Urinary bladder (tissue), 3 donors: ENCODE measurements at regions not wholly inside any gene's neighbourhood (a gene's known extent, or its start where the extent isn't known, plus 50 kb on each side); places are given as distances from the start of the nearest gene placed in this dataset.

ENCODE experiments used
- DNase-seq: peaks from one replicate; pipeline ENCODE4 v3.0.0-alpha.2; 2015; ENCODE audit errors: extremely low spot score
- H3K27ac ChIP-seq: one replicate; pipeline ENCODE4 v1.5.1; 2013; ENCODE audit warnings: low read depth, mild to moderate bottlenecking, moderate library complexity
- H3K36me3 ChIP-seq: one replicate; pipeline ENCODE4 v1.6.1; 2013; ENCODE audit warnings: mild to moderate bottlenecking, moderate library complexity; ENCODE audit not compliant: insufficient read depth
- H3K4me1 ChIP-seq: one replicate; pipeline ENCODE4 v1.6.1; 2013; ENCODE audit warnings: mild to moderate bottlenecking, moderate library complexity; ENCODE audit not compliant: insufficient read depth
- H3K4me3 ChIP-seq: one replicate; pipeline ENCODE4 v1.5.1; 2013; ENCODE audit warnings: low read depth, low read length
- WGBS: extraction: QIAGEN DNeasy Blood & Tissue Kit; methylation state at CpG from one replicate; pipeline ENCODE4 v1.1.7; 2013; 5-methylcytosine and 5-hydroxymethylcytosine counted together
- donor health status: healthy with polysubstance abuse.
- donor health status: healthy.

- 53% methylated on average over 5 of the region's 5 CpGs for WGBS
- Histone ChIP-seq H3K4me1 (no peaks in the 10 kb centered on the region), H3K36me3 (no peaks in the 10 kb centered on the region), H3K4me3 (no peak overlapping the region), H3K27ac (no peak overlapping the region)
- DNase-seq: no peak
These were observed 84.7 kb upstream of the ADGRF1 start for GRCh38 chr6:47126647-47127391.

- no peak for DNase-seq
- Histone ChIP-seq H3K4me1 (no peaks in the 10 kb centered on the region), H3K4me3 (no peak overlapping the region), H3K27ac (no peak overlapping the region), H3K36me3 (no peaks in the 10 kb centered on the region)
These were observed 76.5 kb upstream of the ADGRF1 start for GRCh38 chr6:47118611-47119010.

GRCh38 chr6:47117314-47117713 is 75.2 kb upstream of the ADGRF1 start:
- WGBS: 88% methylated on average over 5 of the region's 5 CpGs
- Histone ChIP-seq H3K4me3 (no peak overlapping the region), H3K27ac (no peak overlapping the region), H3K36me3 (no peaks in the 10 kb centered on the region), H3K4me1 (no peaks in the 10 kb centered on the region)
- DNase-seq: no peak

GRCh38 chr6:47116606-47117005 is 74.5 kb upstream of the ADGRF1 start:
- H3K27ac ChIP-seq: no peak overlapping the region
- no peaks in the 10 kb centered on the region for H3K36me3 ChIP-seq
- WGBS: 95% methylated on average over 6 of the region's 6 CpGs
- DNase-seq: no peak
- H3K4me3 ChIP-seq: no peak overlapping the region
- no peaks in the 10 kb centered on the region for H3K4me1 ChIP-seq

- H3K4me1 ChIP-seq: no peaks in the 10 kb centered on the region
- no peak for DNase-seq
- WGBS: 87% methylated on average over 2 of the region's 2 CpGs
- no peak overlapping the region for H3K4me3 ChIP-seq
- no peak overlapping the region for H3K27ac ChIP-seq
- no peaks in the 10 kb centered on the region for H3K36me3 ChIP-seq
These were observed 74.0 kb upstream of the ADGRF1 start for GRCh38 chr6:47116086-47116485.

- WGBS: 93% methylated on average over 4 of the region's 4 CpGs
These were observed 72.3 kb upstream of the ADGRF1 start for GRCh38 chr6:47114460-47114859.

GRCh38 chr6:47112317-47112716 is 70.2 kb upstream of the ADGRF1 start:
- 97% methylated on average over 1 of the region's 1 CpG for WGBS
- H3K36me3 ChIP-seq: no peaks in the 10 kb centered on the region
- DNase-seq: no peak

More at GRCh38 chr6:47114460-47114859, 72.3 kb upstream of the ADGRF1 start:
- no peaks in the 10 kb centered on the region for H3K36me3 ChIP-seq
- H3K27ac ChIP-seq: no peak overlapping the region
- no peaks in the 10 kb centered on the region for H3K4me1 ChIP-seq
- no peak for DNase-seq
- H3K4me3 ChIP-seq: no peak overlapping the region

GRCh38 chr6:47111685-47112084 is 69.6 kb upstream of the ADGRF1 start:
- WGBS: 66% methylated on average over 1 of the region's 1 CpG
- Histone ChIP-seq H3K36me3 (no peaks in the 10 kb centered on the region), H3K27ac (no peak overlapping the region), H3K4me1 (no peaks in the 10 kb centered on the region), H3K4me3 (no peak overlapping the region)
- no peak for DNase-seq

More at GRCh38 chr6:47112317-47112716, 70.2 kb upstream of the ADGRF1 start:
- Histone ChIP-seq H3K4me1 (no peaks in the 10 kb centered on the region), H3K4me3 (no peak overlapping the region), H3K27ac (no peak overlapping the region)

GRCh38 chr6:47109281-47109680 is 67.1 kb upstream of the ADGRF1 start:
- no peak overlapping the region for H3K4me3 ChIP-seq
- no peak for DNase-seq
- H3K4me1 ChIP-seq: no peaks in the 10 kb centered on the region
- H3K27ac ChIP-seq: no peak overlapping the region
- H3K36me3 ChIP-seq: no peaks in the 10 kb centered on the region
- WGBS: 78% methylated on average over 2 of the region's 2 CpGs

- DNase-seq: no peak
- Histone ChIP-seq H3K36me3 (no peaks in the 10 kb centered on the region), H3K27ac (no peak overlapping the region), H3K4me1 (no peaks in the 10 kb centered on the region), H3K4me3 (no peak overlapping the region)
- 78% methylated on average over 3 of the region's 3 CpGs for WGBS
These were observed 64.6 kb upstream of the ADGRF1 start for GRCh38 chr6:47106721-47107197.

- 53% methylated on average over 3 of the region's 3 CpGs for WGBS
These were observed 64.1 kb upstream of the ADGRF1 start for GRCh38 chr6:47106216-47106615.

GRCh38 chr6:47105469-47106178 is 63.5 kb upstream of the ADGRF1 start:
- H3K4me3 ChIP-seq: no peak overlapping the region
- H3K27ac ChIP-seq: no peak overlapping the region
- WGBS: 84% methylated on average over 10 of the region's 10 CpGs
- H3K36me3 ChIP-seq: no peaks in the 10 kb centered on the region
- DNase-seq: no peak
- H3K4me1 ChIP-seq: no peaks in the 10 kb centered on the region

More at GRCh38 chr6:47106216-47106615, 64.1 kb upstream of the ADGRF1 start:
- Histone ChIP-seq H3K4me3 (no peak overlapping the region), H3K4me1 (no peaks in the 10 kb centered on the region), H3K36me3 (no peaks in the 10 kb centered on the region), H3K27ac (no peak overlapping the region)
- no peak for DNase-seq

GRCh38 chr6:47103931-47104330 is 61.8 kb upstream of the ADGRF1 start:
- no peak overlapping the region for H3K4me3 ChIP-seq
- no peak overlapping the region for H3K27ac ChIP-seq
- H3K36me3 ChIP-seq: no peaks in the 10 kb centered on the region
- DNase-seq: no peak
- WGBS: 70% methylated on average over 6 of the region's 6 CpGs
- no peaks in the 10 kb centered on the region for H3K4me1 ChIP-seq

GRCh38 chr6:47102331-47102730 is 60.2 kb upstream of the ADGRF1 start:
- H3K27ac ChIP-seq: no peak overlapping the region
- WGBS: 96% methylated on average over 5 of the region's 5 CpGs
- H3K36me3 ChIP-seq: peaks cover 1% of the 10 kb centered on the region
- H3K4me1 ChIP-seq: no peaks in the 10 kb centered on the region
- DNase-seq: no peak
- no peak overlapping the region for H3K4me3 ChIP-seq
